ENCODE measurements at regions not wholly inside any gene's neighbourhood (a gene's known extent, or its start where the extent isn't known, plus 50 kb on each side); places are given as distances from the start of the nearest gene placed in this dataset.

- H3K14ac ChIP-seq (ENCODE audit: low read length) = no peak overlapping the region
- H3K23ac ChIP-seq (ENCODE audit: low read length) = no peak overlapping the region
- no peak overlapping the region for H2BK120ac ChIP-seq (ENCODE audit: insufficient read depth, low read length, poor library complexity)
- no peak overlapping the region for H4K8ac ChIP-seq (ENCODE audit: low read depth, low read length)
- H3K27me3 ChIP-seq (ENCODE audit: insufficient read depth, low read length) = no peaks in the 10 kb centered on the region
- WGBS (ENCODE audit: extremely low coverage, insufficient coverage, insufficient read length) = no CpG with 5 or more reads among the region's 2 CpGs
- no peak overlapping the region for H3K4me3 ChIP-seq (ENCODE audit: low read depth, low read length)
- H4K91ac ChIP-seq (ENCODE audit: low read depth, low read length) = no peak overlapping the region
- H3K4me1 ChIP-seq (ENCODE audit: control insufficient read depth in 1 of 2, insufficient read depth in 2 of 2, low read length in 2 of 2) = peaks cover 0 to 6% of the 10 kb centered on the region in 2 experiments
- peaks cover 5% of the 10 kb centered on the region for H3K79me1 ChIP-seq (ENCODE audit: low read length)
- H3K4ac ChIP-seq (ENCODE audit: low read depth, low read length) = no peak overlapping the region
- no peak overlapping the region for H2BK12ac ChIP-seq (ENCODE audit: low read length)
- no peak overlapping the region for H4K12ac ChIP-seq (ENCODE audit: low read depth, low read length)
- no peak overlapping the region for H3K18ac ChIP-seq (ENCODE audit: low read length)
- H2AFZ ChIP-seq (ENCODE audit: insufficient read depth, low read length, poor library complexity) = no peak overlapping the region
- H3K9ac ChIP-seq (ENCODE audit: low read length) = no peak overlapping the region
- H3K79me2 ChIP-seq (ENCODE audit: control insufficient read depth, insufficient read depth, low read length, poor library complexity) = no peaks in the 10 kb centered on the region
- H3K4me2 ChIP-seq (ENCODE audit: low read length) = no peak overlapping the region
- DNase-seq = peak in 1 of 2 donors; percentile 57
- no peaks in the 10 kb centered on the region for H3K36me3 ChIP-seq (ENCODE audit: control insufficient read depth in 1 of 2, insufficient read depth in 2 of 2, low read length in 2 of 2)
- no peak overlapping the region for H3K27ac ChIP-seq (ENCODE audit: low read depth, low read length)
- no peak overlapping the region for H2AK5ac ChIP-seq (ENCODE audit: low read length)
- H2BK5ac ChIP-seq (ENCODE audit: low read depth, low read length, poor library complexity) = no peak overlapping the region
- H3K9me3 ChIP-seq (ENCODE audit: insufficient read depth, low read depth, low read length) = no peaks in the 10 kb centered on the region
These were observed 325.6 kb downstream of the PRELID2 start for GRCh38 chr5:145509336-145510136.

GRCh38 chr5:145506185-145506850, 328.8 kb downstream of the PRELID2 start:
- WGBS (ENCODE audit: extremely low coverage, insufficient coverage, insufficient read length) = no CpG with 5 or more reads among the region's 3 CpGs
- Histone ChIP-seq H4K12ac (ENCODE audit: low read depth, low read length) (no peak overlapping the region), H3K4me2 (ENCODE audit: low read length) (no peak overlapping the region), H2BK120ac (ENCODE audit: insufficient read depth, low read length, poor library complexity) (peak overlapping the region; percentile 71), H4K8ac (ENCODE audit: low read depth, low read length) (no peak overlapping the region), H3K36me3 (ENCODE audit: control insufficient read depth in 1 of 2, insufficient read depth in 2 of 2, low read length in 2 of 2) (no peaks in the 10 kb centered on the region), H3K9me3 (ENCODE audit: insufficient read depth, low read depth, low read length) (no peaks in the 10 kb centered on the region), H3K18ac (ENCODE audit: low read length) (no peak overlapping the region), H2AK5ac (ENCODE audit: low read length) (peak overlapping the region; percentile 53), H3K9ac (ENCODE audit: low read length) (no peak overlapping the region), H4K91ac (ENCODE audit: low read depth, low read length) (no peak overlapping the region), H3K23ac (ENCODE audit: low read length) (no peak overlapping the region), H3K4me1 (ENCODE audit: control insufficient read depth in 1 of 2, insufficient read depth in 2 of 2, low read length in 2 of 2) (peaks cover 0 to 6% of the 10 kb centered on the region in 2 experiments), H3K4me3 (ENCODE audit: low read depth, low read length) (no peak overlapping the region), H3K27ac (ENCODE audit: low read depth, low read length) (no peak overlapping the region), H3K79me2 (ENCODE audit: control insufficient read depth, insufficient read depth, low read length, poor library complexity) (no peaks in the 10 kb centered on the region), H3K79me1 (ENCODE audit: low read length) (peaks cover 5% of the 10 kb centered on the region), H3K14ac (ENCODE audit: low read length) (no peak overlapping the region), H2AFZ (ENCODE audit: insufficient read depth, low read length, poor library complexity) (no peak overlapping the region), H3K4ac (ENCODE audit: low read depth, low read length) (no peak overlapping the region), H2BK12ac (ENCODE audit: low read length) (peak overlapping the region; percentile 70), H3K27me3 (ENCODE audit: insufficient read depth, low read length) (no peaks in the 10 kb centered on the region), H2BK5ac (ENCODE audit: low read depth, low read length, poor library complexity) (peak overlapping the region; percentile 33)
- no peak for DNase-seq

DNA sequence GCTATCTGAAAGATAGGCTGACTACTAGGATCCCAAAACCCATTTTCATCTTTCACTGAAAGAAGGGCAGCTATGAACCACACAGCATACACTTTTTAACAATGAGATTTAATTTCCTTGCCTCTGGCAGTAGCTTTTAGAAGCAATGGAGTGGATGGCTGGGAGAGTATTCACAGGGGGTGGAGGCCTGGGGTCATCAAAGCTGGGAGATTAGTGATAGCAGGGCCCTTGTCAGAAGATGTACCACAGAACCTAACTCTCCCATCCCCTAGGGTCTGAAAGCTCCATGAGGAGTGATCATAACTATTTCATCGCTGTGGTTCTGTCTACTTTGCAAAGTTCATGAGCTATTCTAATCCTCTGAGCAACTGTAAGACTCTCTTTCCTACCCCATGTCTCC, 332.2 kb downstream of the PRELID2 start:
- Histone ChIP-seq H2BK12ac (ENCODE audit: low read length) (no peak overlapping the region), H3K79me1 (ENCODE audit: low read length) (peaks cover 5% of the 10 kb centered on the region), H3K4me1 (ENCODE audit: control insufficient read depth in 1 of 2, insufficient read depth in 2 of 2, low read length in 2 of 2) (peaks cover 2 to 6% of the 10 kb centered on the region in 2 experiments), H3K36me3 (ENCODE audit: control insufficient read depth in 1 of 2, insufficient read depth in 2 of 2, low read length in 2 of 2) (no peaks in the 10 kb centered on the region), H2AFZ (ENCODE audit: insufficient read depth, low read length, poor library complexity) (no peak overlapping the region), H4K8ac (ENCODE audit: low read depth, low read length) (no peak overlapping the region), H3K9me3 (ENCODE audit: insufficient read depth, low read depth, low read length) (no peaks in the 10 kb centered on the region), H3K9ac (ENCODE audit: low read length) (no peak overlapping the region), H3K4ac (ENCODE audit: low read depth, low read length) (no peak overlapping the region), H4K91ac (ENCODE audit: low read depth, low read length) (no peak overlapping the region), H3K18ac (ENCODE audit: low read length) (no peak overlapping the region), H2BK5ac (ENCODE audit: low read depth, low read length, poor library complexity) (no peak overlapping the region), H3K14ac (ENCODE audit: low read length) (no peak overlapping the region), H3K27ac (ENCODE audit: low read depth, low read length) (no peak overlapping the region), H3K4me2 (ENCODE audit: low read length) (no peak overlapping the region), H3K27me3 (ENCODE audit: insufficient read depth, low read length) (no peaks in the 10 kb centered on the region), H2BK120ac (ENCODE audit: insufficient read depth, low read length, poor library complexity) (no peak overlapping the region), H3K4me3 (ENCODE audit: low read depth, low read length) (no peak overlapping the region), H3K23ac (ENCODE audit: low read length) (no peak overlapping the region), H4K12ac (ENCODE audit: low read depth, low read length) (no peak overlapping the region), H3K79me2 (ENCODE audit: control insufficient read depth, insufficient read depth, low read length, poor library complexity) (no peaks in the 10 kb centered on the region), H2AK5ac (ENCODE audit: low read length) (no peak overlapping the region)
- no CpG with 5 or more reads among the region's 1 CpG for WGBS (ENCODE audit: extremely low coverage, insufficient coverage, insufficient read length)
- DNase-seq = no peak

- H3K27ac ChIP-seq (ENCODE audit: low read depth, low read length) = no peak overlapping the region
- no peak overlapping the region for H3K18ac ChIP-seq (ENCODE audit: low read length)
- no peak overlapping the region for H3K9ac ChIP-seq (ENCODE audit: low read length)
- no peak overlapping the region for H2BK12ac ChIP-seq (ENCODE audit: low read length)
- no peak overlapping the region for H3K4me3 ChIP-seq (ENCODE audit: low read depth, low read length)
- H3K4ac ChIP-seq (ENCODE audit: low read depth, low read length) = no peak overlapping the region
- WGBS (ENCODE audit: extremely low coverage, insufficient coverage, insufficient read length) = no CpG with 5 or more reads among the region's 4 CpGs
- peaks cover 2% of the 10 kb centered on the region for H3K79me1 ChIP-seq (ENCODE audit: low read length)
- no peaks in the 10 kb centered on the region for H3K9me3 ChIP-seq (ENCODE audit: insufficient read depth, low read depth, low read length)
- no peak overlapping the region for H2BK120ac ChIP-seq (ENCODE audit: insufficient read depth, low read length, poor library complexity)
- H3K4me2 ChIP-seq (ENCODE audit: low read length) = no peak overlapping the region
- H3K23ac ChIP-seq (ENCODE audit: low read length) = no peak overlapping the region
- peak overlapping the region; percentile 3 for H2AK5ac ChIP-seq (ENCODE audit: low read length)
- no peak overlapping the region for H2AFZ ChIP-seq (ENCODE audit: insufficient read depth, low read length, poor library complexity)
- peaks cover 2 to 4% of the 10 kb centered on the region in 2 experiments for H3K4me1 ChIP-seq (ENCODE audit: control insufficient read depth in 1 of 2, insufficient read depth in 2 of 2, low read length in 2 of 2)
- H4K8ac ChIP-seq (ENCODE audit: low read depth, low read length) = no peak overlapping the region
- no peak overlapping the region for H4K91ac ChIP-seq (ENCODE audit: low read depth, low read length)
- H3K79me2 ChIP-seq (ENCODE audit: control insufficient read depth, insufficient read depth, low read length, poor library complexity) = no peaks in the 10 kb centered on the region
- no peak overlapping the region for H3K14ac ChIP-seq (ENCODE audit: low read length)
- no peaks in the 10 kb centered on the region for H3K27me3 ChIP-seq (ENCODE audit: insufficient read depth, low read length)
- DNase-seq = no peak
- H4K12ac ChIP-seq (ENCODE audit: low read depth, low read length) = no peak overlapping the region
- H2BK5ac ChIP-seq (ENCODE audit: low read depth, low read length, poor library complexity) = no peak overlapping the region
- no peaks in the 10 kb centered on the region for H3K36me3 ChIP-seq (ENCODE audit: control insufficient read depth in 1 of 2, insufficient read depth in 2 of 2, low read length in 2 of 2)
These were observed 334.4 kb downstream of the PRELID2 start for GRCh38 chr5:145500710-145501109.

Data from trophoblast cell (in vitro differentiated cells and primary cell).